ENCODE measurements at regions not wholly inside any gene's neighbourhood (a gene's known extent, or its start where the extent isn't known, plus 50 kb on each side); places are given as distances from the start of the nearest gene placed in this dataset.

DNA sequence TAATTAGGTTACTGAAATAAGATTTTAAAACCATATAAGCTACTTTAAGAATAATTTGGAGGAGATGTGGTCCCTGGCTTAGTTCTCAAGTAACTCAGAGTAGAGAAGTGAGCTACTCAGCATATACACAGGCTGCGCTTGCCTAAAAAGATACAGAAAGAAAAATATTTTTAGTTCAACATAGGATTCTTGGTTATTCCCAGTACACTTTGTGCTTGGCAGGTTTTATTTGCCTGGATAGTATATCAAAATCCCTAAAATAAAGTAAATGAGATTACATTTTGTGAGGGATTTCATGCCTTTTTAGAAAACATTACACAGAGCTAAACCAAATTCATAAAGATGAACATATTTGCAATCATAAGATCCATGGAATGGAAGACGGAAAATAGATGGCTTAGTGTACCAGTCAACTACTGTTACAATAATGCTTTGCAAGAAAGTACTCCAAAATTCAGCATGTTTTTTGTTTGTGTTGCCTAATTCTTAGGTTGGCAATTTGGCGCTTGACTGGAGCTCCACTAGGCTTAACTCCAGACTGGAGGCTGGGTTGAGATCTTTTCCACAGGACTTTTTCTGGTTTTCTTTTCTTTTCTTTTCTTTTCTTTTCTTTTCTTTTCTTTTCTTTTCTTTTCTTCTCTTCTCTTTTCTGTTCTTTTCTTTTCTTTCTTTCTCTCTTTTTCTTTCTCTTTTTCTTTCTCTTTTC is 600.5 kb upstream of the SYT4 start:
- DNase-seq (ENCODE audit: low spot score) = no peak
- no peak overlapping the region for H3K4me3 ChIP-seq
- H3K27me3 ChIP-seq = no peaks in the 10 kb centered on the region
- H3K4me1 ChIP-seq = no peaks in the 10 kb centered on the region
- TF ChIP-seq, protein P1, sequence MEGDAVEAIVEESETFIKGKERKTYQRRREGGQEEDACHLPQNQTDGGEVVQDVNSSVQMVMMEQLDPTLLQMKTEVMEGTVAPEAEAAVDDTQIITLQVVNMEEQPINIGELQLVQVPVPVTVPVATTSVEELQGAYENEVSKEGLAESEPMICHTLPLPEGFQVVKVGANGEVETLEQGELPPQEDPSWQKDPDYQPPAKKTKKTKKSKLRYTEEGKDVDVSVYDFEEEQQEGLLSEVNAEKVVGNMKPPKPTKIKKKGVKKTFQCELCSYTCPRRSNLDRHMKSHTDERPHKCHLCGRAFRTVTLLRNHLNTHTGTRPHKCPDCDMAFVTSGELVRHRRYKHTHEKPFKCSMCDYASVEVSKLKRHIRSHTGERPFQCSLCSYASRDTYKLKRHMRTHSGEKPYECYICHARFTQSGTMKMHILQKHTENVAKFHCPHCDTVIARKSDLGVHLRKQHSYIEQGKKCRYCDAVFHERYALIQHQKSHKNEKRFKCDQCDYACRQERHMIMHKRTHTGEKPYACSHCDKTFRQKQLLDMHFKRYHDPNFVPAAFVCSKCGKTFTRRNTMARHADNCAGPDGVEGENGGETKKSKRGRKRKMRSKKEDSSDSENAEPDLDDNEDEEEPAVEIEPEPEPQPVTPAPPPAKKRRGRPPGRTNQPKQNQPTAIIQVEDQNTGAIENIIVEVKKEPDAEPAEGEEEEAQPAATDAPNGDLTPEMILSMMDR (IDR thresholded peaks at IDR 0.05) = no peak
- H3K36me3 ChIP-seq = no peaks in the 10 kb centered on the region
- no peaks in the 10 kb centered on the region for H3K9me3 ChIP-seq
- no peak overlapping the region for H3K27ac ChIP-seq

DNA sequence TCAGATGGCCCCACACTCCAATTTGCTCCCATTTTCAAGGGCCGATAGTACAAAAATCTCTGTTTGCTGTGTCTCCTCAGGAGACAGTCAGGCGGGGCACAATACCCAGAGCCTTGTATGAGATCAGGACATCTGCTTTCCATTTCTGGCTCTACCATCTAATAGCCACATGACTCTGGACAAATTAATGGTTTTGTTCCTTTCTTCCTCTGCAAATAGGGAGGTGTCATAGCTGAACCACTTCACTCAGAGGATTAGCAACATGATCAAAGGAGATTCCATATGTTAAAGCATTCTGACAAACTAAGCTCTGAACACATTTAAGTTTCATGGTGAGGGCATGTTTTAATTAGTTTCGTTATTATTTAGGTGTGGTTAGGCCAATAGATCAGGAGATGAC is 602.1 kb upstream of the SYT4 start:
- Histone ChIP-seq H3K4me3 (no peak overlapping the region), H3K9me3 (no peaks in the 10 kb centered on the region), H3K36me3 (no peaks in the 10 kb centered on the region), H3K27me3 (no peaks in the 10 kb centered on the region), H3K4me1 (no peaks in the 10 kb centered on the region), H3K27ac (no peak overlapping the region)
- TF ChIP-seq, protein P1 (IDR thresholded peaks at IDR 0.05) = no peak
- no peak for DNase-seq (ENCODE audit: low spot score)

DNA sequence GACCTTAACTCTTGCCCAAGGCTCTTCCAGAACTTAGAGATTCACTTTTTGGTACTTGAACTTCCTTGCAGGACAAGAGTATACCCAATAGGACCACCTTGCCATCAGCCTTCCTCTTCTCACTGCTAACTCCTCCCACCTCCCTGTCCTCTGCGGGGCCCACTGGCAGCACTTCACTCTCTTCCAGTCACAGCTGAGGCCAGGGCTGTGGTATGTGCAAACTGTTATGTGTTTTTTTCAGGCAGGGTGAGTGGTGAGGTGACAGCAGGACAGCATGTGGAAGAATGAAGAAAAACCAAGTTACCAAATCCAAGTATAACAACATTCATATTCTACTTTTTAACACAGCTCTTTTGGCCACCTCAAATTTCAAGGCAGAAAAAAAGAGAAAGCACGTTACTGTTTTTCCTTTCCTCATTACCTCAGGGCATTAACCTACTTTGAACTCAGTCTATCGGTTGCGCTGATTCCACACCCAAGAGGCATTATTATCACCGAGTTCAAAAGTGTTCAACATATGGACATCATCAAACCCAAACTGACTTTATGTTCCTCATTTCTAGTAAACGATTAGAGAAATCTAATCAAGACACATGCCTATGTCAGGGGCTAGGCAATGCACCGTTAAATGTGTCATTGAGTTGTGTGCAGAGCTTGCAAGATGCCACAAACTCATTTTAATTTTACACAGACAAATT is 605.2 kb upstream of the SYT4 start:
- H3K9me3 ChIP-seq = no peaks in the 10 kb centered on the region

GRCh38 chr18:43883886-43884285 is 606.6 kb upstream of the SYT4 start:
- TF ChIP-seq, protein P1 (IDR thresholded peaks at IDR 0.05) = no peak
- H3K27ac ChIP-seq = no peak overlapping the region
- H3K27me3 ChIP-seq = no peaks in the 10 kb centered on the region
- no peak overlapping the region for H3K4me3 ChIP-seq
- no peak for DNase-seq (ENCODE audit: low spot score)
- H3K9me3 ChIP-seq = no peaks in the 10 kb centered on the region
- H3K4me1 ChIP-seq = no peaks in the 10 kb centered on the region
- H3K36me3 ChIP-seq = no peaks in the 10 kb centered on the region

More for the DNA sequence above, 605.2 kb upstream of the SYT4 start:
- Histone ChIP-seq H3K27me3 (no peaks in the 10 kb centered on the region), H3K27ac (no peak overlapping the region), H3K4me1 (no peaks in the 10 kb centered on the region), H3K36me3 (no peaks in the 10 kb centered on the region), H3K4me3 (no peak overlapping the region)
- TF ChIP-seq, protein P1 (IDR thresholded peaks at IDR 0.05) = no peak
- DNase-seq (ENCODE audit: low spot score) = no peak

DNA sequence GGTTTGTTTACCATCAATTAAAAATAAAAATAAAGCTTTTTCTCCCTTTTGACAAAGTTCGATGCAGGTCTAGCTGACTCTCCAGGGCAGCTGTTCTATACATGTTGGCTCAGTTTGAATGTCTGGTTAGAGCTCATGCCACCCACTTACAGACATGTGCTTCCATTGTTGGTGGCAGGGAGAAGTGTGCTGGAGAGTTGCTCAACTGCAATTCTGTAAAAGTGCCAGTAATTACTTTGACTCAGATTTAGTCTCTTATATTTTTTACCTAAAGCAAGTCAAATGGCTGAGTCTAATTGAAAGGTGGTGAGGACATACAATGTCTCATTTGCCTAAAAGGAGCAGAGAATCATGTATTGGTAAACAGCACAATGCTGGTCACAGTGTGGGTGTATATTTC is 609.1 kb upstream of the SYT4 start:
- no peaks in the 10 kb centered on the region for H3K4me1 ChIP-seq
- H3K4me3 ChIP-seq = no peak overlapping the region
- no peak for DNase-seq (ENCODE audit: low spot score)
- no peaks in the 10 kb centered on the region for H3K36me3 ChIP-seq
- H3K9me3 ChIP-seq = no peaks in the 10 kb centered on the region
- no peak overlapping the region for H3K27ac ChIP-seq
- TF ChIP-seq, protein P1 (IDR thresholded peaks at IDR 0.05) = no peak
- no peaks in the 10 kb centered on the region for H3K27me3 ChIP-seq

All from right atrium auricular region (tissue), 2 donors.